B cell (primary cell): ENCODE measurements at regions not wholly inside any gene's neighbourhood (a gene's known extent, or its start where the extent isn't known, plus 50 kb on each side); places are given as distances from the start of the nearest gene placed in this dataset.

Experiments
- ATAC-seq: fragments of 200-7000 bp; cut with Tn5 transposase; one replicate; pipeline ENCODE4 v1.10.0; 2021; ENCODE audit warnings: low read depth, mild to moderate bottlenecking, moderate number of reproducible peaks, moderate library complexity
- CTCF ChIA-PET: fragments of 350-600 bp; sonication (Branson Sonifier 250); formaldehyde crosslinking; loops from one replicate; lab custom pipeline; 2021; ENCODE audit warnings: antibody characterized with exemption, inconsistent platforms; lab: Charles Lee
- POLR2A ChIA-PET: fragments of 350-600 bp; sonication (Branson Sonifier 250); formaldehyde crosslinking; loops from one replicate; lab custom pipeline; 2021; ENCODE audit warnings: antibody characterized with exemption; lab: Charles Lee
- DNase-seq: peaks from one replicate; pipeline ENCODE4 v3.0.0; 2013
- H2AFZ ChIP-seq: 2 replicates; pipeline ENCODE4 v1.6.1; 2012; ENCODE audit warnings: mild to moderate bottlenecking, low read depth, low read length; ENCODE audit not compliant: insufficient read depth, poor library complexity, severe bottlenecking
- H3K27ac ChIP-seq, 2 donors: 1 replicate in 1 of 2; 2 replicates in 1 of 2; pipeline ENCODE4 v1.5.1; 2012 to 2013; ENCODE audit warnings: low read length in 2 of 2, mild to moderate bottlenecking in 2 of 2, moderate library complexity in 1 of 2
- H3K27me3 ChIP-seq, 4 experiments: fragments of 200-600 bp in 1 of 4; sonication (generic) in 1 of 4; replicated peaks in 1 of 4; 1 replicate in 2 of 4; 2 replicates in 2 of 4; pipeline versions ENCODE4 v1.6.1 to v1.7.0; 2013 to 2016; ENCODE audit warnings: low read length in 3 of 4, mild to moderate bottlenecking in 2 of 4, mixed read lengths in 1 of 4, moderate library complexity in 1 of 4; ENCODE audit not compliant: insufficient read depth in 4 of 4, control insufficient read depth in 3 of 4; ENCODE audit errors: control extremely low read depth in 1 of 4
- H3K36me3 ChIP-seq, 2 experiments: replicated peaks in 1 of 2; 1 replicate in 1 of 2; 2 replicates in 1 of 2; pipeline versions ENCODE4 v1.6.1 to v1.7.1; 2013; ENCODE audit warnings: low read length in 1 of 2; ENCODE audit not compliant: insufficient read depth in 2 of 2, control insufficient read depth in 1 of 2; ENCODE audit errors: control extremely low read depth in 1 of 2, extremely low read depth in 1 of 2
- H3K4me1 ChIP-seq, 2 donors: fragments of 200-600 bp in 1 of 2; sonication (generic) in 1 of 2; 1 replicate in 1 of 2; 2 replicates in 1 of 2; pipeline versions ENCODE4 v1.5.1 to v1.6.1; 2013 to 2017; ENCODE audit warnings: low read length in 2 of 2; ENCODE audit not compliant: control insufficient read depth in 2 of 2, insufficient read depth in 2 of 2
- H3K4me2 ChIP-seq: replicated peaks from 2 replicates; pipeline ENCODE3; 2012; ENCODE audit warnings: mild to moderate bottlenecking, low read depth, low read length; ENCODE audit not compliant: poor library complexity, severe bottlenecking
- H3K4me3 ChIP-seq, 5 experiments: fragments of 200-600 bp in 1 of 5; sonication (generic) in 1 of 5; 1 replicate in 3 of 5; 2 replicates in 2 of 5; pipeline versions ENCODE4 v1.5.1 to v1.7.0; 2011 to 2016; ENCODE audit warnings: low read length in 4 of 5, mild to moderate bottlenecking in 4 of 5, low read depth in 2 of 5, control low read depth in 1 of 5, moderate library complexity in 1 of 5; ENCODE audit not compliant: insufficient read depth in 1 of 5; ENCODE audit errors: control extremely low read depth in 1 of 5, extremely low read depth in 1 of 5
- H3K79me2 ChIP-seq: fragments of 200-600 bp; sonication (generic); one replicate; pipeline ENCODE4 v1.6.0; 2016; ENCODE audit warnings: low read length; ENCODE audit not compliant: control insufficient read depth, insufficient read depth
- H3K9ac ChIP-seq: fragments of 200-600 bp; sonication (generic); 2 replicates; pipeline ENCODE4 v1.6.1; 2017; ENCODE audit warnings: mild to moderate bottlenecking, low read length, moderate library complexity
- H3K9me3 ChIP-seq, 3 donors: one replicate each; pipeline versions ENCODE4 v1.6.1 to v1.7.1; 2013; ENCODE audit warnings: low read length in 2 of 3; ENCODE audit not compliant: control insufficient read depth in 2 of 3, insufficient read depth in 1 of 3; ENCODE audit errors: control extremely low read depth in 1 of 3
- H4K20me1 ChIP-seq: 2 replicates; pipeline ENCODE4 v1.6.0; 2012; ENCODE audit warnings: mild to moderate bottlenecking, low read length; ENCODE audit not compliant: insufficient read depth, control insufficient read depth, poor library complexity, severe bottlenecking
- H3K27ac Mint-ChIP-seq: one replicate; pipeline ENCODE4 v1.8.0; 2021; ENCODE audit warnings: mixed read lengths
- H3K27me3 Mint-ChIP-seq: one replicate; pipeline ENCODE4 v1.8.0; 2021; ENCODE audit warnings: mixed read lengths
- H3K4me1 Mint-ChIP-seq: one replicate; pipeline ENCODE4 v1.8.0; 2021; ENCODE audit warnings: mixed read lengths
- H3K4me3 Mint-ChIP-seq: one replicate; pipeline ENCODE4 v1.8.0; 2021; ENCODE audit warnings: mixed read lengths
- H3K9me3 Mint-ChIP-seq: one replicate; pipeline ENCODE4 v1.8.0; 2022; ENCODE audit warnings: mixed read lengths; ENCODE audit not compliant: insufficient read depth
- CTCF ChIP-seq: fragments of 200-600 bp; IDR thresholded peaks from one replicate; pipeline ENCODE4 v1.8.0; 2022; ENCODE audit warnings: antibody characterized with exemption, mild to moderate bottlenecking
- EZH2 ChIP-seq: IDR thresholded peaks from 2 replicates; pipeline ENCODE4 v1.6.1; 2012; ENCODE audit warnings: borderline replicate concordance, low read depth, mild to moderate bottlenecking, moderate library complexity, low read length; ENCODE audit not compliant: insufficient read depth, poor library complexity, severe bottlenecking
- WGBS: methylation state at CpG from one replicate; pipeline ENCODE4 v1.1.5; 2013; ENCODE audit warnings: missing lambda C conversion rate; ENCODE audit not compliant: insufficient coverage; 5-methylcytosine and 5-hydroxymethylcytosine counted together
- intact Hi-C: fragments of 100-400 bp; cut with micrococcal nuclease; formaldehyde crosslinking; loops from one replicate; pipeline ENCODE4 v1.10.0; 2022

- Histone ChIP-seq H3K4me1 (no peaks in the 10 kb centered on the region), H3K27ac (no peak overlapping the region), H2AFZ (no peak overlapping the region), H4K20me1 (no peaks in the 10 kb centered on the region), H3K4me2 (no peak overlapping the region), H3K79me2 (no peaks in the 10 kb centered on the region), H3K27me3 (no peaks in the 10 kb centered on the region), H3K36me3 (no peaks in the 10 kb centered on the region), H3K9me3 (peaks cover 0 to 8% (median 0%) of the 10 kb centered on the region in 3 donors), H3K9ac (no peak overlapping the region), H3K4me3 (no peak overlapping the region)
- DNase-seq (no peak), ATAC-seq (no peak)
- H3K4me1 Mint-ChIP-seq = no peaks in the 10 kb centered on the region
- WGBS = no CpG with 5 or more reads among the region's 2 CpGs
- ChIA-PET POLR2A (no interaction called here), CTCF (no interaction called here)
- H3K27ac Mint-ChIP-seq = no peak overlapping the region
- H3K4me3 Mint-ChIP-seq = no peak overlapping the region
- no peaks in the 10 kb centered on the region for H3K27me3 Mint-ChIP-seq
- peaks cover 6% of the 10 kb centered on the region for H3K9me3 Mint-ChIP-seq
- intact Hi-C loops = no loop called here
- TF ChIP-seq EZH2 = no peak
Measured at GRCh38 chr13:89627996-89628395, 1719.5 kb upstream of the MIR17HG start.

- Mint-ChIP-seq H3K27me3 (no peaks in the 10 kb centered on the region), H3K4me3 (no peak overlapping the region), H3K27ac (no peak overlapping the region), H3K4me1 (no peaks in the 10 kb centered on the region), H3K9me3 (peaks cover 6% of the 10 kb centered on the region)
- DNase-seq (no peak), ATAC-seq (no peak)
- Histone ChIP-seq H3K36me3 (no peaks in the 10 kb centered on the region), H3K27ac (no peak overlapping the region), H4K20me1 (no peaks in the 10 kb centered on the region), H3K4me2 (no peak overlapping the region), H3K27me3 (no peaks in the 10 kb centered on the region), H3K9me3 (peaks cover 0 to 8% (median 0%) of the 10 kb centered on the region in 3 donors), H3K79me2 (no peaks in the 10 kb centered on the region), H3K4me1 (no peaks in the 10 kb centered on the region), H3K4me3 (no peak overlapping the region), H2AFZ (no peak overlapping the region), H3K9ac (no peak overlapping the region)
- POLR2A ChIA-PET = no interaction called here
- TF ChIP-seq CTCF = no peak
- TF ChIP-seq EZH2 = no peak
- intact Hi-C loops = no loop called here
- CTCF ChIA-PET = no interaction called here
- 90% methylated on average over 2 of the region's 5 CpGs for WGBS
Measured at GRCh38 chr13:89628567-89628966, 1718.9 kb upstream of the MIR17HG start.
